Breast epithelium (tissue), 4 donors: ENCODE measurements at regions not wholly inside any gene's neighbourhood (a gene's known extent, or its start where the extent isn't known, plus 50 kb on each side); places are given as distances from the start of the nearest gene placed in this dataset.
A peak's percentile ranks its signal among the peaks of the same experiment; 100 is the strongest.

Experiments
- DNase-seq, 2 donors: peaks; one replicate each; pipeline ENCODE4 v3.0.0-alpha.2; 2019; ENCODE audit warnings: low spot score in 2 of 2
- H3K27ac ChIP-seq, 2 donors: fragments of 200-600 bp; sonication (generic) in 1 of 2; one replicate each; pipeline ENCODE4 v1.5.1; 2016 to 2019; ENCODE audit warnings: mild to moderate bottlenecking in 1 of 2
- H3K27me3 ChIP-seq, 2 donors: fragments of 200-600 bp; sonication (generic) in 1 of 2; one replicate each; pipeline versions ENCODE4 v1.5.1 to v1.6.0; 2017 to 2019; ENCODE audit warnings: control low read depth in 1 of 2, mild to moderate bottlenecking in 1 of 2
- H3K36me3 ChIP-seq: fragments of 200-600 bp; one replicate; pipeline ENCODE4 v1.5.1; 2019
- H3K4me1 ChIP-seq, 2 donors: fragments of 200-600 bp; sonication (generic); one replicate each; pipeline ENCODE4 v1.5.1; 2016 to 2019; ENCODE audit warnings: control low read depth in 1 of 2
- H3K4me3 ChIP-seq, 3 donors: fragments of 200-600 bp; sonication (generic); 1 replicate in 2 of 3; 2 replicates in 1 of 3; pipeline ENCODE4 v1.5.1; 2016 to 2019; ENCODE audit warnings: mild to moderate bottlenecking in 3 of 3, moderate library complexity in 2 of 3
- H3K9me3 ChIP-seq, 2 donors: fragments of 200-600 bp; sonication (generic) in 1 of 2; one replicate each; pipeline ENCODE4 v1.5.1; 2016 to 2019; ENCODE audit warnings: control low read depth in 1 of 2
- CTCF ChIP-seq, 3 donors: fragments of 450-650 bp; IDR thresholded peaks; one replicate each; pipeline ENCODE4 v1.5.1; 2016 to 2017; ENCODE audit warnings: antibody characterized with exemption in 3 of 3, mild to moderate bottlenecking in 3 of 3, moderate library complexity in 3 of 3
- POLR2A ChIP-seq: fragments of 450-650 bp; IDR thresholded peaks from one replicate; pipeline ENCODE4 v1.6.1; 2016; ENCODE audit warnings: antibody characterized with exemption, mild to moderate bottlenecking, moderate library complexity
- POLR2AphosphoS5 ChIP-seq, 3 donors: sonication (generic); formaldehyde crosslinking; IDR thresholded peaks; one replicate each; pipeline ENCODE4 v1.6.1; 2017; ENCODE audit warnings: antibody characterized with exemption in 3 of 3
- intact Hi-C: fragments of 100-400 bp; cut with DNase I; formaldehyde crosslinking; loops from one replicate; pipeline ENCODE4 v1.15.1; 2023; ENCODE audit warnings: low total_unique reads

DNA sequence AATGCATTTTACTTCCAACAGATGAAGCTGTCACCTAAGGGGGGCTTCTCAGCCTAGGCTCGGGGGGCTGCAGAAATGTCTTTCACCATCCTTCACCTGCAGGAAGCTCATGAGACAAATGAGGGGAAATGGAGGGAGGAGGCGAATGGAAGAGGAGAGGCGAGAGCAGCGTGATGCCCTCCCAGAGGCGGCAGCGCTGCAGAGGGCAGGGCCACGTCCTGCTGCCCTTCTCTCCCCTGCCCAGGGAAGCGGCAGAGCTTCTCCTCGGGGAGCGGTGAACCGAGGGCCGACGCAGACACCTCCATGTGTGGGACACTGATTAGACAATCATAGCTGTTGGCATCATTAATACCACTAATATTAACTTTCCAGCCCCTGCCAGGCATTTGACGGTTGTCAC is 78.3 kb downstream of the SERPINA3 start:
- Histone ChIP-seq H3K4me1 (peaks cover 0 to 5% of the 10 kb centered on the region in 2 donors), H3K9me3 (no peaks in the 10 kb centered on the region), H3K4me3 (no peak overlapping the region), H3K27me3 (no peaks in the 10 kb centered on the region), H3K36me3 (no peaks in the 10 kb centered on the region), H3K27ac (no peak overlapping the region)
- intact Hi-C loops = no loop called here
- no peak for TF ChIP-seq CTCF (IDR thresholded peaks at IDR 0.05)
- no peak for TF ChIP-seq POLR2A
- no peak for TF ChIP-seq POLR2AphosphoS5 (IDR thresholded peaks at IDR 0.05)
- no peak for DNase-seq

- peaks cover 0 to 5% of the 10 kb centered on the region in 2 donors for H3K4me1 ChIP-seq
- no peak for TF ChIP-seq POLR2A
- no peak for TF ChIP-seq POLR2AphosphoS5 (IDR thresholded peaks at IDR 0.05)
- no peak for TF ChIP-seq CTCF (IDR thresholded peaks at IDR 0.05)
- H3K27me3 ChIP-seq = no peaks in the 10 kb centered on the region
- H3K27ac ChIP-seq = no peak overlapping the region
- no peaks in the 10 kb centered on the region for H3K36me3 ChIP-seq
- H3K4me3 ChIP-seq = peak overlapping the region in 1 of 3 donors; percentile 45
- DNase-seq = peak in 1 of 2 donors; percentile 27
- intact Hi-C loops = loop anchor here (5.0 to 10.0 kb wide), 2 partner anchors 412 to 745 kb away; no protein-coding TSS in a partner anchor
- no peaks in the 10 kb centered on the region for H3K9me3 ChIP-seq
These were observed 77.8 kb downstream of the SERPINA3 start for GRCh38 chr14:94689985-94690400.

- TF ChIP-seq POLR2A (no peak), CTCF (IDR thresholded peaks at IDR 0.05) (peak; percentile 93 to 98 (median 95)), POLR2AphosphoS5 (IDR thresholded peaks at IDR 0.05) (peak in 1 of 3 donors; percentile 26)
- H3K27me3 ChIP-seq = no peaks in the 10 kb centered on the region
- intact Hi-C loops = loop anchor here (5.0 to 10.0 kb wide), 2 partner anchors 413 to 745 kb away; no protein-coding TSS in a partner anchor
- no peaks in the 10 kb centered on the region for H3K36me3 ChIP-seq
- H3K9me3 ChIP-seq = no peaks in the 10 kb centered on the region
- H3K4me1 ChIP-seq = peaks cover 0 to 5% of the 10 kb centered on the region in 2 donors
- DNase-seq = peak; percentile 27 to 67
- no peak overlapping the region for H3K27ac ChIP-seq
- peak overlapping the region in 1 of 3 donors; percentile 45 for H3K4me3 ChIP-seq
These were observed 77.2 kb downstream of the SERPINA3 start for GRCh38 chr14:94689218-94689984.

GRCh38 chr14:94686511-94687160 is 74.4 kb downstream of the SERPINA3 start:
- H3K36me3 ChIP-seq = no peaks in the 10 kb centered on the region
- no peak for DNase-seq
- no peak overlapping the region for H3K4me3 ChIP-seq
- no peak for TF ChIP-seq POLR2AphosphoS5 (IDR thresholded peaks at IDR 0.05)
- TF ChIP-seq POLR2A = no peak
- no peak for TF ChIP-seq CTCF (IDR thresholded peaks at IDR 0.05)
- peaks cover 0 to 5% of the 10 kb centered on the region in 2 donors for H3K4me1 ChIP-seq
- H3K27ac ChIP-seq = no peak overlapping the region
- intact Hi-C loops = loop anchor here (5.0 to 10.0 kb wide), 2 partner anchors 416 to 742 kb away; no protein-coding TSS in a partner anchor
- no peaks in the 10 kb centered on the region for H3K27me3 ChIP-seq
- H3K9me3 ChIP-seq = no peaks in the 10 kb centered on the region
